ENCODE measurements at regions not wholly inside any gene's neighbourhood (a gene's known extent, or its start where the extent isn't known, plus 50 kb on each side); places are given as distances from the start of the nearest gene placed in this dataset.
A peak's percentile ranks its signal among the peaks of the same experiment; 100 is the strongest.

DNA sequence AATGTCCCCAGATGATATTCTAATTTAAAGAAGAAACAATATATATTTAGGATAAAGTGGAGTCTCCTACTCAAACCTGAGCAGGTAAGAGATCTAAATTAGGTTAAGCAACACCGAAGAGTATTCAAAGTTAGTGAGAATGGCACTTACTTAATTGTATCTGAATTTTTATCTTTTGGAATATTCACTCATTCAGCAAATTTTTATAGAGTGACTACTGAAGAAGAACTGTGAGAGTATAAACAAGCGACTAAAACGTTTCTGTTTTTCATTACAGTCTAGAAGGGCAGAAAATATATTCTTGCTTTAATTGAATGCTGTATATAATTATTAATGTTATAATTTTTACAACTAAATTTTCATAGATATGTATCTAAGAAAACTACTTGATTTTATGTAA lies 567.7 kb upstream of the TBL1XR1 start:
- DNase-seq: no peak

DNA sequence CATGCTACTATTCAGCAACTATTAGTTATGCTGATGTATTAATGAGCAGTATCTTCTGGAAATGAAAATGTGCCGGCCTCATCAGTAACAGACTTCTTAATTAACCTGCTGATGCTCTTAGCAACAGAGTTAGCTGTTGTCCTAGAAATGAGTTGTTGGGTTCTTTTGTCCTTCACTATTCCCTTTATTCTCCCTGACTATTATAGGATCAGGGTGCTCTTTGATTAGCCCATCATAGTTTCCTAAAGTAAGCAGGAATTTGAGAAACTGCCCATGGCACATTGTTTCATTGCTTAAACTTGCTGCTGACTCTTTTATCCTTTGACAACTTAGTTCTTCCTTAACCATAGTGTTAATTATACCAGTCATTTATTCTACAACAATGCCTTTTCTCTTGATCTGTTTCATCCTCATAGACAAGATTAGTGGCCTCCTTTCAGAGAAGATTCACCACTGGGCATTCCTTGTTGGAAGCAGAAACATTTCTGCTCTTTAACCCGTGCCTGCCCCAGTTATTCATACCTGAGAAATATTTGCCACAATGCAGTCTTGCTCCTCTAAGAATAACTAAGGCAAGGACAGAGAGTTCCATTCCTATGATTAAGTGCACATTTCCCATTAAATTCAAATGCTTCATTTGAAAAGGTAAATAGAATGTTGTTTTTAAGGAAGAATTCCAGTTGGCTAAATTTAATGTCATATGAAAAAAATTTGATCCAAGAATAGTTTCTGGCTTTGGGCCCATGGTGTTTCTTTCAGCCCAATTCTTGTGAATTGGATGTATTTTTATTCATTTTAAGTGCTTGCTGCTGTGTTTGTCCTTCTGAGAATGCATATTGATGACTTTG lies 573.3 kb upstream of the TBL1XR1 start:
- DNase-seq: no peak

DNA sequence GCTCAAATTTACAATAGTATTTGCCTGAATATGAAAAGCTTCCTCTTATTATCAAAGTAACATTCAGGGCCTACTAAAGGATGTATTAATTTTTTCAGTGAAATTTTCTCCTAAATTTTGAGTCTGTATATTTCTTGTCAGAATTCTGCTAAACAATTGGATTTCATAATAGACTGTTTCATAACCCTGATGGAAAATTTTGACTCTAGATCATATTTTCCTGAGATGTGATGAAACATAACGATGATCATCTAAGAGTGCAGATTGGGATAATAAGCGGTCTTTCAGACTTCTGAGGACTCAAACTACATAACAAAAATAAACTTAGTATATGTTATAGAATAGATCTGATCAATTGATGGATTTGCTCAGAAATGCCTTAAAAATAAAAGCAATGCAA lies 574.5 kb upstream of the TBL1XR1 start:
- no peak for DNase-seq

DNA sequence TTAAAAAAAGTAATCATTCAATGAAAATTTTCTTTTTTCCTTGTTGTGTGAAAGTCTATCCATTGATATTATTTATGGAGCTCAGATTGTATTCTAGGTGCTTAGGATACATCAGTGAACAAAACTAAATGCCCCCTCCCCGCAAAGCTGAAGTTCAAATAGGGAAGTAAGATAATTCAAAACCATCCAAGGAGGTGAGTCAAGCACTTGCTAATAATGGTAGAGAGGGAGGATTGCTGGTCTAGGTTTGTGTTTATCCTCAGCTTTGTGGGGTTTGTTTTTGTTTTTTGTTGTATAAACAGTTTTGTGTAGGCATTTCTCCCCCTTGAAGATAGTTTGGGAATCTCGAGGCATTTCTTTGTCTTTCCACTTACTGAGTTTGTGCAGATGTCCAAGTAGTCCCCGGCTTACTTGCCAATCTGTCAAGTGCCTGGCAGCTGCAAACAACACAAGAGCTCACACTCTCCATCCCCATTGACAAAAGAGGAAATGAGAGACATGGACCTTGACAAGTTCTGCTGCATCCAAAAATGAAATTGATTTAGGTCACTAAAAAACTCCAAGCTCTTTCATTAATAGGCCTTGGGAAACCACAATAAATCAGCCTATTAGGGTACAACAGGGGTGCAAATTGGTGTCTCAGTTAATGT lies 575.8 kb upstream of the TBL1XR1 start:
- no peak for DNase-seq

DNA sequence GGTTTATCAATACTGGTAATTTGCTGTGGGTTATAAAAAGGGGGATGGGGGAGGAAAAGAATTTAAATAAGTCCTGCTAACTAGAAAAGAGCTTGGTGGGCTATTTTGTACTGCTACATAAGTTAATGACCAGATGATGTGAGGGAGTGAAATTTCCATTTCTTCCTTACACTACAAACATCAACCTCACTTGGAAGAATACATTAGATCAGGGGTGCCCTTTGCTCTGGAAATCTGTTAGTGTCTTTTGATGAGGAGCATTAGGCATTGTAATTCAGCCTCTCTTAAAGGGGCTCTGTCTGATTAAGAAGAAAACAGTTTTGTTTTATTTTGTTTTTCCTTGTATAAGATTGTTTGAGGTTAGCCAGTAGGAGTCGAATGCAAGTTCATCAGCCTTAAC lies 576.4 kb upstream of the TBL1XR1 start:
- no peak for DNase-seq

DNA sequence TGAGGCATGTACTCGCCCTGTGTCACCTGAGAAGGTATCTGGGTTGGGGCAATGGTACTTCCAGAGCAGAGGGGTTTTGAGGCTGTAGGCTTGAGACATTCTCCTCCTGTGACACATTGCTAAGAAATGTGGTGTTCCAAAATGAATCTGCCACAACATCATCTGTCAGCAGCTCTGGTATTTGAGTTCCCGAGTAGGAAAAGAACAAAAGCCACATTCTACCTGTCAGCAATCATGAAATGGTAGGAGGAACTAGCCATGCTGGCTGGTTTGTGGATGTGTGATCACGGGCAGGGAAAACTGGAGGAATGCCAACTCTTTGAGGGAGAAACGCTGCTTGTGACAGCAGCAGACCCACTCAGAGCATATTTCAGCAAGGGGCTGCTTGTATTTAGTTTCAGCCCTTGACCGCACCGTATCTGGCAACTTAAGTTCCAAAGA lies 579.4 kb upstream of the TBL1XR1 start:
- DNase-seq: peak; percentile 76

DNA sequence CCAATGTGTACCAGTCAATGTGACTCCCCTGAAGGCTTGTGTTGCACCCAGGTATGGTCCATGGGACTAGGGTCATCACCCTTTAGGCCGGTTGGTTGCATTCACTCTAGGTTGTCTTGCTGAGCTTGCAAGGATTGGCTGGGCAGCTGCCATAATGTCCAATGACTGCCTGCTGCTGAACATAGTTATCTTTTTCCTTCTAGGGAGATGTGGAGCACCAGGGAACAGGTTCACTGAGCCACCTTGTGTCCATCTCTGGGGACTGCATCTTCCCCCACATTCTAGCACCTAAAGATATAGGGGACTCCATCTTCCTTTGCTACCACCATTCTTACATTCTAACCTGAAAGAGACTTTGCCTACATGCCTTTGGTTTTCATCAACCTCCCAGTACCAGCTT lies 580.4 kb upstream of the TBL1XR1 start:
- DNase-seq: no peak

DNA sequence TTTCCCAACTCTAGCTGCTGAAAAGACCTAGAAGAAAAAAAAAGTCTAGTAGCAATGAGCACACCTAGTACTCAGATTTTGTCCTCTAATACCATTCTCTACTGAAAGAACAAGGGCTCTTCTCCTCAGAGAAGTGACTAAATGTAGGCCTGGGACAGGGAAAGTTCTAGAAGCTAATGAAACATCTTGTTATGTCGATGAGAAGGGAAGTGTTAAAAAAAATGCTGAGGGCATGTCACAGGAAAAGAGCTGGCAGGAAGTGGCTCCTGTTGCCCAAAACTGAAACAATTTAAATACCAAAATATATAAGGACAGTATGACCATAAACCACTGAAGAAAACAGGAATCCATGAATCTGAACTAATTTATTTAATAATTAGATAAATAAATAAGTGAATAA lies 581.4 kb upstream of the TBL1XR1 start:
- DNase-seq: no peak

DNA sequence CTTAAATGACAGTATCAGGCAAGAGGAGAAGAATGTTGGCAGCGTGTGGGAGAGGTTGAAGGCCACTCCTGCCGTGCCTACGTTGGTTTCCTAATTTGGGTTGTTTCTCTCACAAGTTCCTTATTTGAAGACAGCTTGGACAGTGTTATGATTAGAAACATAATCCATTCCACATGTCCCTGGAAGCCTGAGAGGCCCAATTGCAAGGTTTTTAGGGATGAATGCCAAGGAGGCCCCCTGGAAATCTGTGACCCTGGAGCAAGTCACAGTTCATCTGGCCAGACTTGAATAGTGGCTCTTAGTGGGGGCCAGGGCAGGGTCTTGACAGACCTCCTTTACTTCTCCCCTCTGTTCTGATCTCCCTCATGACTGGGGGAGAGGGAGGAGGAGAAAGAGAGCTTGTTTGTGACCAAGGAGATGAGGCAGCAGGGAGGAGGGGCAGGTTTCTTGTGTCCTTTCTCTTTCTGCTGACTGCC lies 584.4 kb upstream of the TBL1XR1 start:
- no peak for DNase-seq

DNA sequence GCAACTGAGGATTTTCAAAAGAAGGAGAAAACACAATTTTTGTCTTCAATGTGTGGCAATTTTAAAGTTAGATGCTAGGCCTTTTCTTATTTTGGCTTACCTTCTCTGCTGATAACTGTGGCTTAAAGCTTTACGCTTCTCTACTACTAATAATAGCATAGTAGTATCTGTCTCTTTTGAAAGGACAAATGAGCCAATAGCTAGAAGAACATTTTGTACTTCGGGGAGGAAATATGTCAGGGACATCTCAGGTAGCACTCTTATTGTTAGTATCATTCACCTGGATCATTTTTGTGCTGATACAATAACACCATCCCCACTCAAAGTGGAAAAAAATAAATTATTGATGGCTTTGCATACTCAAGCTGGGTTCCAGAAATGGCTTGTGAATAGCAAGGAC lies 586.1 kb upstream of the TBL1XR1 start:
- no peak for DNase-seq

DNA sequence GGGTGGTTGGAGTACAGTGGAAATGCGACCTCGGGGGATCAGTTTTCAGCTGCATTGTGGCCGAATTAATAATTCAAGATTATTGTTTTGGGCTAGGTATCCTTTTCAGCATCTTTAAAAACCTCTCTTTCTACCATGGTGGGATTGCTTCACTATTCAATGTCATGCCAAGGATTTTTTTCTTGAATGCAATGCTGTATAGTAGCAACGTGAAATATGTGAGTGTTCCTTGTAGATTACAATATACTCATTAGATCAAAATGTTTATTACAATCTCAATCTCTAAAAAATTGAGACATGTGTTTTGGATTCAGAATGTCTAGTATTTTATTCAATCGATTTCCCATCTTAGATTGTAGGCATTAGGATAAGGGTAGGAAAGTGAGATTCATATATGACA lies 586.5 kb upstream of the TBL1XR1 start:
- no peak for DNase-seq

DNA sequence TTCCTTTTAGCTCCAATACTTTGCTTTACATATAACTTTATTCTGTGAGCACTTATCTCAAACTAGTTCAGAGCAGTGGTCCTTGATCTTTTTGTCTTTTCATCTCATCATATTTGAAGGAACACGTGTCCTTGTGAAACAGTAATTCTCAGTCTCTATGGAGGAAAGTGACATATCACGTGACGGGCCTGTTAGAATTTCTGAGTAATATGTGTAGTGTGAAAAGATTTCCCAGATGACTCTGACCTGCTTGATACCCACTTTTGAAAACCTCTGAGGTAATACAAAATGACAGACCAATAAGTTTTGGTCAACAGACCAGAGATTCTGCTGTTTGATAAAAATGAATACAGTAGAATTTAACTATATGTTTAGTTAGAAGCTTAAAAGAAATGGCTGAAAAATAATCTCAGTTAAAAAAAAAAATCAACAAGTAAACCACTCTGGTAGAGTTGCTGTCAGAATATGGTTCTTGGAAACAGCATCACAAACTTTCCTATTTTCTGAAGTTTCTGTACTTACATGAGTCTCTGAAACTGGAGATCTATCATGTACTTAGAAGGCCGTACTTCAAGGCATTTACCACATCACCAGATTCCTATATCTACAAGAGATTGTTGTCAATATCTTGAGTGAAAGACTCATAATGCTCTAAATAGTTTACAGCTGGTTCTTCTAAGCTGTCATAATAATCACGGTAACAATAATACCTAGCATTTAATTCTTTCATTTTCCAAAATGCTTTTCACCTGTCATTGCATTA lies 590.2 kb upstream of the TBL1XR1 start:
- no peak for DNase-seq

DNA sequence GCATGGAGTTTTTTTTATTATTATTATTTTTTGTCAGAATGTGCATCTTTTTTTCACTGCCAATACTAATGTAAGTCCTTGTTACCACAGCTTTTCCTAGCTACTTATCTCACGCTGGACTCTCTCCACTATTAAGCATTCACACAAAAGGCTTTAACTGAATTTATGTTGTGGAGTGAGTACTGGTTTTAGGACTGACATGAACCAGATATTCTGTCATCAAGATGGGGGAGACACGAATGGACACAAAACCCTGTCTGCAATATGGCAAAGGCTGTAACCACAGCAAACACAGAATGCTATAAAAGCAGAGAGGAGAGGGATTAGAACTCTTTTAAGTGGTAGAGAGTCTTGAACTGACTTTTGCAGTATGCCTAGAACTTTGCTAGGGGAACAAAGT lies 592.2 kb upstream of the TBL1XR1 start:
- DNase-seq: no peak

DNA sequence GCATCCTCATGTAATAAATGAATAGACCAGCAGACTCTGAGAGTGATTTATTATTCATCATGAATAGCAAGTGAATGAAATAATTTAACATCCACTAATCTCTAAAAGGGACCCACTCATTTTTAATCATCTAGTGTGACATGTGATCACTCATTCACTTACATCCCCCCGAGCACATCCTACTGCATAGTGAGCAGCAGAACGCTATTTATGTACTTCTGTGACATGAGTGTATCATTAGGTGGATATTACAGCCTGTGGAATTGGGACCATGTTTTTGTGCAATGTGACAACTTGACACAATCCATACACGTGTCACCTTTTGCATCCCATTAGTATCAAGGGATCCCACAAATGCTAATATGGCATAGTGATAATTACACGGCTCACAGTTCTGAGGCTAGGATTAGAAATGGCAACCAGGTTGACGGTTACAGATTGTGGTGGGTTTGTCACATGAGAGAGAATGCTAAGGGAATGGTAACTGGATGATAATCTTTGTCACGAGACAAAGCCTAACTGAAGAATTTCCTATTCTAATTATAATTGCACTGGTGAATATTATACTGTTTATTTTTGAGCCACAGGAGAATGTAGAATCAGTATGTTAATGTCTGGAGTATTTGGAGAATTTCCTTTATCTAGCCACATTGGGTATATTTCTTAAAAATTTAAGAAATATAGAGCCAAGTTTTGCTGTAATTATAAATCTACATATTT lies 595.2 kb upstream of the TBL1XR1 start:
- DNase-seq: no peak

DNA sequence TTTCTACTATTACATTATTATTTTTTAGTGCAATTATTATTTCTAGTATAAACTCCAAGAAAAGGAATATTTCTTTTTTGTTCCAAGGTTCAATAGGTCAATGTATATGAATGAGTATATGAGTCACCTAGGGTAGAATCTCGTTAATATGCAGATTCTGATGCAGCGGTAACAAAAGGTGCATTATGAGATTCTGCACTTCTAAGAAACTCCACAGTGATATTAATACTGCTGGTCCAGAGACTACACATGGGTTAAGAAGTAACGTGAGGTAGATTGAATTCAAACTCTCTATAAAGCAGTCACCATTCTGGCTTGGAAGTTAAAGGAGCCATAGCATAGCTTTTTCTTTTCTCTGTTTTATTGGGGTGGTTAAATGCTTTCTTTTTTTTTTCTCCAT lies 596.2 kb upstream of the TBL1XR1 start:
- DNase-seq: no peak

DNA sequence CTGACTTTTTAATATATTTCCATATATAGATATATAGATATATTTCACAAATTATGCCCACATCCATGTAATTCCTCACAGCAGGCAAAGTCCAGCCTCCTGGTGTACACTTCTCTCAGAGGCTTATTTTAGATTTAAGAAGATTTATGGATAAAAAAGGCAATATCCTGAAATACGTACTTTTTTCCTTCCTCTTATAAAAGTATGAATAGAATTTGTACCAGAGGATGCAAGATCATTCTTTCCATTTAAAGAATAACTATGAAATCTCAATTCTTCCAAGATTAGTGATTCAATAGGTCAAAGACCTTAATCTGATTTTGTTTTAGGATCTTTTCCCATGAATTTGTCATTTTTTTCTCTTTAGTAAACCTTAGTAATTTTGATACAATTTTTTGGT lies 597.9 kb upstream of the TBL1XR1 start:
- no peak for DNase-seq

DNA sequence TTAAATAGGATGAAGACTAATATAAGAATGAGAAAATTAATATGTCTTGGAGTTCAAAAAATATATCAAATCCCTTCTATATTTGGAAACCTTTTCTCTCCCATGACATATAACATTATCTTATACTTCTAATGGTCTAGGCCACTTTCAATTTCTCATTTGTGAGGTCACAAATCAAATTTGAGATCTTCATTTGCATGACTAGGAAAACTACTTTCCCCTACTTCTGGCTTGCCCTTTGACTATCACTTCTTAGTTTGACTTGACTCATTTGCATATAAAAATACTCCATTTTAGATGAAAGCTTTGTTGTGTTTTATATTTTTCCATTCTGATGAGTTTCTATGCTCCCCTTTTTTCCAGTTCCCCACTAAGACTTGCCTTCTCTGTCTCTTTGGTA lies 598.6 kb upstream of the TBL1XR1 start:
- DNase-seq: no peak

DNA sequence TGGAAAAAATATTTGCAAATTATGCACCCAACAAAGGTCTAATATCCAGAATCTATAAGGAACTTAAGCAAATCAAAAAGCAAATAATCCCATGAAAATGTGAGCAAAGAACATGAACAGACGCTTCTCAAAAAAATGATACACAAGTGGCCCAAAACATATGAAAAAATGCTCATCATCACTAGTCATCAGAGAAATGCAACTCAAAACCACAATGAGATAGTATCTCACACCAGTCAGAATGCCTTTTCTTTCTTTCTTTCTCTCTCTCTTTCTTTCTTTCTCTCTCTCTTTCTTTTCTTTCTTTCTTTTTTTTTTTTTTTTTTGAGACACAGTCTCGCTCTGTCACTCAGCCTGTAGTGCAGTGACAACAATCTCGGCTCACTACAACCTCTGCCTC lies 602.9 kb upstream of the TBL1XR1 start:
- DNase-seq: peak; percentile 16

DNA sequence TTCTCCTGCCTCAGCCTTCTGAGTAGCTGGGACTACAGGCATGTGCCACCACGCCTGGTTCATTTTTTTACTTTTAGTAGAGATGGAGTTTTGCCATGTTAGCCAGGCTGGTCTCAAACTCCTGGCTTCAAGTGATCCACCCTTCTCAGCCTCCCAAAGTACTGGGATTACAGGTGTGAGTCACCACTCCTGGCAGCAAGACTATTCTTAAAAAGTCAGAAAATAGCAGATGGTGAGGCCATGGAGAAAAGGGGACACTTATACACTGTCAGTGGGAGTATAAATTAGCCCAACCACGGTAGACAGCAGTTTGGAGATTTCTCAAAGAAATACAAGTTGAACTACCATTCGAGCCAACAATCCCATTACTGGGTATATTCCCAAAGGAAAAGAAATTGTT lies 603.3 kb upstream of the TBL1XR1 start:
- no peak for DNase-seq

DNA sequence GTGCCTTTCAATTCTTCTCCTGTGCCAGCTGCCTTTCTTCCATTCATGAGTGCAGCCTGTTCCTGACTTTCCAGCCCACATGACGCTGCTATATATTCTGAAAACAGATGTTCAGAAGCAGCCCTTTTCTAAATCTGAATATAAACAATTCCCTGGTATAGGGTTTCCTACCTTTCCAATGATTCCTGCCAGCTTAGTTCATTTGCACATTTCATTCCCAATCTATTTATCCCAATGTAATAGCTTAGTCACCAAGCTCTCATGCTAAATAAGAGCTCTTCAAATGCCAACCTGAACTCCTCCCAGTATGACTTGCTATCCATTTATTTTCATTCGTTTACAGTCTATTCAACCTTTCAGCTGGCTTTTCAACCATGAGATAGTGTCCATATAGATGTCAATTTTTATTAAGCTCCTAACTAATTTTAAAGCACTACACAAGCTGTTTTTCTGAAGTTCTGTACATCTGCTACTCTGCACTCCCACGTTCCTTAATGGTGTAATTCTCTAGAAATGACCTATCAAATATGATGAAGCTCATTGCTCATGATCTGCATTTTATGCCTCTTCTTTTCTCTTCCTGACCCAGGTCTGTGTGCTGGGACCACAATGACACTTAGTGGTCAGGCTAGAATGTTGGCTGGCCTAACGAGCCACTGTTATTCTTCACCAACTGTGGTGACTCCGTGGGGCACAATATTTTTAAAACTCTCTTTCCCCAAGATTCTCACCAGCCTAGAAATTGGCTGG lies 605.0 kb upstream of the TBL1XR1 start:
- DNase-seq: peak; percentile 25

DNA sequence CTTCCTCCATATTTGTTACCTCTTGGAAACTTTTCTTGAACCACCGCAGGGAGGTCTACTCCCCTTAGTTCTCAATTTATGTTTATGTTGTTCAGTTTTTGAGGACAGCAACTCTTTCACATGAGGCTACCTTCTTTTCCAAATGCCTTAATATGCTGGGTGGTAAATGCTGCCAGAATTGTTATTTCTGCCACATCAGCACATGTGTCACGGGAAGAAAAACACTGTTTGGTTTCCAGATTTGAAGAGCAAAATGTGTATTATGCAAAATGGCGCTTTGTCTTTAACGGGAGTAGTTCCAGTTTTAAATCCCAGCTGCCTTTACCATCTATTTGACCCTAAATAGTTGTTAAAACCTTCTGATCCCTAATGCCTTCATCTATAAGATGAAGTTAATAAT lies 606.2 kb upstream of the TBL1XR1 start:
- DNase-seq: no peak

DNA sequence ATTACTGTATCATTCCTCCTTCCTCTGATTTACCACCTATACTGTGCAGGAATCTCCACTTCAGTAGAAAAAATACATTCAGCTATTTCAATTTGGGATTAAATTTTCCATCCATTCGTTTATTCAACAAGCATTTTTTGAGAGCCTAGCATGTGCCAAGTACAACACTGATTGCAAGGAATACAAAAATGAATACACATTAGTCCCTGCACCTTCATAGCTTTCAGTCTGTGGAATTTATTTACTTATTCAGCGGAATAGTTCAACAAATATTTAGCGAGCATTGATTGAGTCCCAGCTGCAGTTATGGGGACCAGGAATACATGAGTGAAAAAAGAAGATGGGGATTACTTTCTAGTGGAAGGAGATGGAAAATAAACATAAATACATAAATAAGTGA lies 606.8 kb upstream of the TBL1XR1 start:
- no peak for DNase-seq

Data from NCI-H226 (cell line).